Stomach (tissue), 4 donors: ENCODE measurements at regions not wholly inside any gene's neighbourhood (a gene's known extent, or its start where the extent isn't known, plus 50 kb on each side); places are given as distances from the start of the nearest gene placed in this dataset.

Experiments
- POLR2A ChIP-seq, 4 donors: fragments of 450-650 bp; IDR thresholded peaks; one replicate each; pipeline ENCODE4 v1.6.1; 2016; ENCODE audit warnings: antibody characterized with exemption in 4 of 4, control low read depth in 2 of 4, mild to moderate bottlenecking in 1 of 4, moderate library complexity in 1 of 4
- TF ChIP-seq, protein P1 (sequence below), 7 experiments: fragments of 450-650 bp in 4 of 7; fragments of 200-600 bp in 3 of 7; sonication (generic) in 3 of 7; IDR thresholded peaks; one replicate each; pipeline ENCODE4 v1.5.1; 2016 to 2019; ENCODE audit warnings: antibody characterized with exemption in 7 of 7, control low read depth in 2 of 7, mild to moderate bottlenecking in 1 of 7

DNA sequence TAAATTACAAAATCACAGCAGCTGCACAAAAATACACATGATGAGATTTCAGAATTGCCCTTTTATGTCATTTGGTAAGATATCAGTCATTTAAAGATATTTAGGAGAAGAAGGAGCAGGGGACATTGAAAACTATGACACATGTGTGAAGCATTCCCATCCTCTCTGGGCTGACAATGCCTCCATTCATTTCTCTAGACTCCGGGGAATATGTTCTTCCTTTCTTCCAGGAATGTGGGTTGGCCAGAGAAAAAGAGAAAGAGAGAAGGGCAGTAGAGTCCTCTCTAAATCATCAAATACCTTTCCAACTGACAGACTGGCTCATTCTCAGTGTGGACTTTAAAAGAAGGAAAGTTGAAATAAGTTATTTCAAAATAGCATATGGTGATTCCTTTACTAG lies 205.6 kb upstream of the ADAMTSL1 start:
- no peak for TF ChIP-seq POLR2A (IDR thresholded peaks at IDR 0.05)
- TF ChIP-seq, protein P1, sequence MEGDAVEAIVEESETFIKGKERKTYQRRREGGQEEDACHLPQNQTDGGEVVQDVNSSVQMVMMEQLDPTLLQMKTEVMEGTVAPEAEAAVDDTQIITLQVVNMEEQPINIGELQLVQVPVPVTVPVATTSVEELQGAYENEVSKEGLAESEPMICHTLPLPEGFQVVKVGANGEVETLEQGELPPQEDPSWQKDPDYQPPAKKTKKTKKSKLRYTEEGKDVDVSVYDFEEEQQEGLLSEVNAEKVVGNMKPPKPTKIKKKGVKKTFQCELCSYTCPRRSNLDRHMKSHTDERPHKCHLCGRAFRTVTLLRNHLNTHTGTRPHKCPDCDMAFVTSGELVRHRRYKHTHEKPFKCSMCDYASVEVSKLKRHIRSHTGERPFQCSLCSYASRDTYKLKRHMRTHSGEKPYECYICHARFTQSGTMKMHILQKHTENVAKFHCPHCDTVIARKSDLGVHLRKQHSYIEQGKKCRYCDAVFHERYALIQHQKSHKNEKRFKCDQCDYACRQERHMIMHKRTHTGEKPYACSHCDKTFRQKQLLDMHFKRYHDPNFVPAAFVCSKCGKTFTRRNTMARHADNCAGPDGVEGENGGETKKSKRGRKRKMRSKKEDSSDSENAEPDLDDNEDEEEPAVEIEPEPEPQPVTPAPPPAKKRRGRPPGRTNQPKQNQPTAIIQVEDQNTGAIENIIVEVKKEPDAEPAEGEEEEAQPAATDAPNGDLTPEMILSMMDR (IDR thresholded peaks at IDR 0.05): no peak
